ENCODE measurements at regions not wholly inside any gene's neighbourhood (a gene's known extent, or its start where the extent isn't known, plus 50 kb on each side); places are given as distances from the start of the nearest gene placed in this dataset.

DNA sequence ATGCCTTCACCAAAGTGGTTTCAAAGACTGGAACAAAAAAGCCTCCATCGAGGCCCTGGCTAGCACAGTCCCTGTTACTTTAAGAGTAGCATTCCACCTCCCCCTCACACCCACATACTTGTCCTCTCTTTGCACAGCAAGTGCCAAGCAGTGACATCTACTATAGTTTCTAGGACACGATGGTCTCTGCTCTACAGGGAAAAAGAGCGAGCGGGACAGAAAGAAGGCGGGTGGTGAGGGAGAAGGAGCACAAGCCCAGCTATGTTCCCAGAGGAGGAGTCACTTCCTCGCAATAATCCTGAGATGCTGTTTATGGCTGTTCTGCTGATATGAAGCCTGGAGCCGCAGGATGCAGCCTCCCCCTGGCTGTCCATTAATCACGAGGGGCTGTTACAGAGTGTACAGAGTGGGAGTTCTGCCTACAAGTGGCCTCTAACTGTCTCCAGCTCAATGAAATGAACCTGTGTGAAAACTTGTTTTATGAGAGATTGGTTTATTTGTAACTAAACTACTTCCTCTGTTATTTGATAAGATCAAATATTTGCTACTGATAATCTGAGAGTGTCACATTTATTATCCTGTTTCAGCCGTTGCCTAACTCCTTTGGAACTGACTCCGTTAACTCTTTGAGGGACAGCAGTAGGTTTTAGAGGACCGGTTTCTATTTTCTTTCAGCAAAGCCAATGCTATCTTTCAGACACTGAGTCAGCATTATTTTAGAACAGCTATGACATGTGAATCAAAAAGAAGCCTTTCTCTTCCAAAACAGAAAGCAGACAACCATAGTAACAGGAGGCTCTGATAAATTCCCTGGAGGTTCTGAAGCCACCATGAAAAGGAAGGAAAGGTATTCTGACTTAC lies 208.0 kb downstream of the SPRY2 start:
- 1 to 7% (median 3%) methylated on average over 11 of the region's 11 CpGs for WGBS, 4 donors
- Histone ChIP-seq H3K27ac (peak overlapping the region; percentile 80 to 95 (median 88)), H3K9me3 (no peaks in the 10 kb centered on the region), H3K4me1 (peaks cover 5 to 44% (median 29%) of the 10 kb centered on the region in 12 donors), H3K36me3 (no peaks in the 10 kb centered on the region), H3K4me3 (peak overlapping the region in 11 of 12 donors; percentile 5 to 51 (median 36)), H3K27me3 (no peaks in the 10 kb centered on the region)
- peak in 3 of 12 donors; percentile 13 to 30 (median 26) for TF ChIP-seq CTCF (IDR thresholded peaks at IDR 0.05)
- TF ChIP-seq POLR2A (IDR thresholded peaks at IDR 0.05) = peak in 1 of 2 donors; percentile 55
- ATAC-seq = peak; percentile 95 to 97 (median 96)
- intact Hi-C loops (cut with DNase I) = loop anchor here (2.0 to 10.0 kb wide), 15 partner anchors 48 to 498 kb away; partner anchors contain the start of gene SPRY2 (in 3 of the 10)
- peak in 4 of 5 donors; percentile 69 to 85 (median 74) for DNase-seq

DNA sequence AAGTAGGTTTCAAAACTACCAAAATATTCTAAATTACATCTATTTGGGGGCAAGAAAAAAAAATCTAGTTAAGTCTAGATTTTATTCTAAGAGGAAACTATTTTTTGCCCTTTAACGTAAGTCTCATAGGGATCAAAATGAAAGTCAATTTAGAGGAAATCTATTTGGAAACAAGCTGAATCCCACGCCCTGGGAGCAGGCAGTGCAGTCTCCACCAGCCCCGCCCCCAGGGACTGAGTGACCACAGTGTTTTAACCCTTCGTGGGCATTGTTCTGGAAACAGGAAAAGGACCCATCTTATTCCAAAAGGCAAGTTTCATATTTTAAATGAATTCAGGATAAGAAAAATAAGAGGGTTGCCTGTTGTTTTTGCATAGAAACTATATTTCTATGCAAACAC lies 209.7 kb downstream of the SPRY2 start:
- no peaks in the 10 kb centered on the region for H3K9me3 ChIP-seq
- H3K4me1 ChIP-seq = peaks cover 5 to 44% (median 29%) of the 10 kb centered on the region in 12 donors
- TF ChIP-seq POLR2A (IDR thresholded peaks at IDR 0.05) (no peak), CTCF (IDR thresholded peaks at IDR 0.05) (no peak)
- 1 to 7% (median 2%) methylated on average over 4 of the region's 4 CpGs for WGBS, 4 donors
- peak overlapping the region; percentile 38 to 95 (median 88) for H3K27ac ChIP-seq
- H3K36me3 ChIP-seq = no peaks in the 10 kb centered on the region
- peak; percentile 82 to 92 (median 86) for DNase-seq
- intact Hi-C loops (cut with DNase I) = loop anchor here in 9 of 10 donors (1.0 to 10.0 kb wide), 15 partner anchors 46 to 496 kb away; partner anchors contain the start of gene SPRY2 (in 2 of the 9)
- peak overlapping the region in 11 of 12 donors; percentile 5 to 51 (median 41) for H3K4me3 ChIP-seq
- H3K27me3 ChIP-seq = no peaks in the 10 kb centered on the region
- peak in 3 of 4 donors; percentile 66 to 71 (median 68) for ATAC-seq

GRCh38 chr13:80126389-80127068 lies 214.4 kb downstream of the SPRY2 start:
- no peak for ATAC-seq
- peaks cover 0 to 19% (median 5%) of the 10 kb centered on the region in 12 donors for H3K4me1 ChIP-seq
- DNase-seq = no peak
- H3K27ac ChIP-seq = no peak overlapping the region
- H3K9me3 ChIP-seq = no peaks in the 10 kb centered on the region
- TF ChIP-seq POLR2A (IDR thresholded peaks at IDR 0.05) (no peak), CTCF (IDR thresholded peaks at IDR 0.05) (no peak)
- intact Hi-C loops (cut with DNase I) = loop anchor here in 2 of 10 donors (5.0 to 10.0 kb wide), 2 partner anchors 79 to 122 kb away; no protein-coding TSS in a partner anchor
- H3K27me3 ChIP-seq = no peaks in the 10 kb centered on the region
- H3K36me3 ChIP-seq = no peaks in the 10 kb centered on the region
- H3K4me3 ChIP-seq = no peak overlapping the region
- WGBS, 4 donors = 79 to 88% (median 83%) methylated on average over 1 of the region's 1 CpG

GRCh38 chr13:80123945-80124344 lies 217.0 kb downstream of the SPRY2 start:
- H3K36me3 ChIP-seq = no peaks in the 10 kb centered on the region
- TF ChIP-seq POLR2A (IDR thresholded peaks at IDR 0.05) = no peak
- no peak for TF ChIP-seq CTCF (IDR thresholded peaks at IDR 0.05)
- no peaks in the 10 kb centered on the region for H3K9me3 ChIP-seq
- H3K4me3 ChIP-seq = no peak overlapping the region
- 96 to 99% (median 97%) methylated on average over 3 of the region's 3 CpGs for WGBS, 4 donors
- no peak for ATAC-seq
- H3K4me1 ChIP-seq = no peaks in the 10 kb centered on the region
- no peak overlapping the region for H3K27ac ChIP-seq
- no peak for DNase-seq
- intact Hi-C loops (cut with DNase I) = loop anchor here in 1 of 10 donors (10.0 kb wide), 1 partner anchor 119 kb away; no protein-coding TSS in a partner anchor
- no peaks in the 10 kb centered on the region for H3K27me3 ChIP-seq

All from heart left ventricle (tissue), 16 donors.